CD4-positive, alpha-beta T cell treated with Interleukin-4 for 4 hours (primary cell): ENCODE measurements at regions not wholly inside any gene's neighbourhood (a gene's known extent, or its start where the extent isn't known, plus 50 kb on each side); places are given as distances from the start of the nearest gene placed in this dataset.

Source experiments
- DNase-seq: peaks from one replicate; pipeline ENCODE4 v3.0.0-alpha.2; 2020

DNA sequence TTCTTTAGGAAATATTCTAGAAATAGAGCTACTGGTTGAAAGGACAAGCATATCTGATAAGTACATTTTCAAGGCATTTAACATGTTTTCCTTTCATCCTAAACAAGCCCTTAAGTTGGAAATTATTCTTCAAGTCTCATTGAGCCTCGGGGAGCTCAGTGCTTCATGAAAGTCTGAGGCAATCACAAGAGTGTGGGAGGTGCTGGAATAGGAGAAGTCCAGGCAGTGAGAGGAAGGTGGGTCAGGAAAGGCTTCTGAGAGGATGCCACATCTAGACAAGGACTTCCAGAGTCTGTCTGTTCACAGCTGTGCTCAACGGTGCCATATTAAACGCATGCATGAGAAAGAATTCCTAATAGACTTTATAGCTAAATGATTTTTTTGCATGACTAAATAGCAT lies 69.8 kb downstream of the CD83 start:
- no peak for DNase-seq

DNA sequence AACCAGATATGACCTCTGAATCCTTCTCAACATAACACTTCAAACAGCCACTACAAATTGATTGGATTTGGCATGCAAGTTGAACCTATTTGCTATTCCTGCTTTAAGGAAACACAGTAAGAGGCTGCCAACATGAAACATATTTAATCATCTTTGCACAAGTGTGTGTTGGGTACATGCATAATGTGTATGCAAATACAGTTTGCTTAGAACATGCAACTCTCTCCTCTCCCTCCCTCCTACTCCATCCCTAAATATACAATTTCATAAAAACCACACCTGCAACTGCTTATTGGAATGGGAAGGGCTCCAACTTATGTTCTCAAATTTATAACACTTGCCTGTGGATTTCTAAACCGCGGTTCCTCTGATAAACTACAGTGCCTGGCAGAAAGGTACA lies 71.5 kb downstream of the CD83 start:
- no peak for DNase-seq

- DNase-seq: no peak
These were observed 72.8 kb downstream of the CD83 start for GRCh38 chr6:14190191-14190928.

GRCh38 chr6:14190929-14191224 lies 73.3 kb downstream of the CD83 start:
- DNase-seq: no peak

DNA sequence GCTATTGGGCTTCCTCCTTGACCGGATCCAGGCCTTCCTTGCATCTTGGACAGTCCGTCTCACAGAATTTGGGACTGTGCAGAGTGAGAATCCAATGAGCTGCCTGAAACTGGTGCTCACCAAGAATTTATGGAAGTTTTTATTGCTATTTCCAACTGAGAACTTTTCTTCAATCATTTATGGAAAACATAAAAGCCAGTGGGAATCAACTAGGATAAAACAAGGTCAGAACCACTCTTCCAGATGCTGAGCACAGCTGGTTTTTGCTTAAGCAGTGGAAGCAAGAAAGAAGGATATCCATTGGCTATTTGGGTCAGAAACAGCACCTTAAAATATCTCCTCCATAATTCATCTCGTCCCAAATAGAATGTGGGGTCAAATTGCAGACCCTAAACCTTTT lies 74.2 kb downstream of the CD83 start:
- DNase-seq: no peak

GRCh38 chr6:14192216-14192788 lies 74.7 kb downstream of the CD83 start:
- no peak for DNase-seq

DNA sequence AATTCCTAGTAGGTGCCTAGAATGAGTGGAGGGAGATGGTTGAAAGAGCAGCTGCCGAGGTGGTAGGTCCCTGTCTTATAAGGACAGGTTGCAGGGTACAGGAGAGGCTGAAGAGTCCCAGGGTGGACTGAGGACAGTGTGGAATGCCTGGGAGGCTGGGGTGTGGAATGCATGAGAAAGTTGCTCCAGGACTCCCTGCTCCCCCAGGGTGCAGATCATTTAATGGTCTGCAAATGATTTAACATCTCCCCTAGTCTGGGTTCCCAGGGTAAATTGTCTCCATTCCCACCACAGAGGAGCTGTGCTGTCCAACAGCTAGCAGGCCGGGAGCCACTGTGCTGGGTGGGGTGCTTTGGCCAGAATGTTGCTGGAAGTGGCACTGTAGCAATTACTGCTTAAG lies 76.0 kb downstream of the CD83 start:
- DNase-seq: no peak

- no peak for DNase-seq
These were observed 76.9 kb downstream of the CD83 start for GRCh38 chr6:14194483-14194882.

GRCh38 chr6:14194976-14195375 lies 77.4 kb downstream of the CD83 start:
- no peak for DNase-seq

GRCh38 chr6:14196026-14196425 lies 78.5 kb downstream of the CD83 start:
- no peak for DNase-seq

DNA sequence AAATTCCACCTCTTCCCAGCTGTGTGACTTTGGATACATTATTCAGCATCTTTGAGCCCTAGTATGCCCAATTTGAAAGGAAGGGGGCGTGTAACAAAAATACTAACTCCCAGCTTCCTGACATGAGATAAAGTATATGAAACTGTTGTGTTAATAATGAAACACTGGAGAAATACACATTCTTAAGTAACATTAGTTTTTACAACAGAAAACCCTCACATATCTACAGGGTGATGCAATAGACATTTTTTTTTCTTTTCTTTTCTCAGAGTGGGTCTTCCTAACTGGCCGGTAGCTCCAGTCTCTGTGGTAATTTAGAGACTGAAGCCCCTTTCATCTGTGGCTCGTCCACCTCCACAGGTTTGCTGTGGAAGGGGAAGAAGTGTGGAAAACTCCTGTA lies 79.5 kb downstream of the CD83 start:
- no peak for DNase-seq

DNA sequence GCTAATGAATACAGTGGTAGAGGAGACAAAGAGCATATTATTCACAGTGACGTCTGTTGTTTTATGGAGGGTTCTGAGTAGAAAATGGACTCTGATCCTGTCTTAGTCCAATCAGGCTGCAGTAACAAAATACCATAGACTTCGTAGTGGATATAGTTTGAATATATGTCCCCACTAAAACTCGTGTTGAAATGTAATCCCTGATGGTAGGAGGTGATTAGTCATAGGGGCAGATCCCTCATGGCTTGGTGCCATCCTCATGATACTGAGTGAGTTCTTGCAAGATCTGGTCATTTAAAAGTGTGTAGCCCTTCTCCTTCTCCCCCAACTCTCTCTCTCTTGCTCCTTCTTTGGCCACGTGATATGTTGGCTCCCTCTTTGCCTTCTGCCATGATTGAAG lies 82.5 kb downstream of the CD83 start:
- no peak for DNase-seq

- DNase-seq: no peak
These were observed 85.4 kb downstream of the CD83 start for GRCh38 chr6:14202947-14203346.

DNA sequence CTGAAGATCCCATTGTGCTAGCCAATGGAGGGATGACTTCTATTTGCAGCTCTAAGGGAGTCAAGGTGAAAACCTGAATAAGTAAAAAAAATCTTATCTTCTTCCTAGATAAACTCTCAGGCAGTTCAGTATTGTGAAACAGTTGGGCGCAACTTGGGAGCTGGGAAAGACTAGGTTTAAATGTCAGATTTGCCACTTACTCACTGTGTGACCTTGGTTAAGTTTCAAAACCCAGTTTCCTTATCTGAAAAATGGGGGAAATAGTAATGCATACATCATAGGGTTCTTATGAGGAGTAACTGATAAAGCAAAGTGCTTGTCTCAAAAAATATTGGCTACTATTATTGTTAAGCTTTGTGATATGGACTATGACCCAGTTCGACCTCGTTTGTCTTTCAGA lies 88.8 kb downstream of the CD83 start:
- DNase-seq: no peak

DNA sequence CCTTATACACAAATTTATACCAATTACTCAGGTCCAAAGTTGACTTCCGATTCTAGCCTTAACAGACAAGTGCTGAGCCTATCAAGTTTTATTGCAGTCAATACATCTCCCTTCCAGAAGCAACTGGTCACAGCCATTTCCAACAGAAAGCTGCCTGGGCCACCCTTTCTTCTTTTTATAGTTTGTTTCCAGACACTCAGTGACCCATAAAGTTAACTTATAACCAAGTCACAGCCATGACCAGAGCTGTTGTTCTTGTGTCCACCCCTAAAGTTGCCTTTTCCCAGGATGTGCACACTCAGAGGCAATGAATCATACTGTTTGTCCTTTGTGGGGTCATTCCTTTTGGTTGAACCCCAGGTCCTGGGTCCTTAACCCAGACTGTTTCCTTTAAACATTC lies 89.9 kb downstream of the CD83 start:
- DNase-seq: no peak

DNA sequence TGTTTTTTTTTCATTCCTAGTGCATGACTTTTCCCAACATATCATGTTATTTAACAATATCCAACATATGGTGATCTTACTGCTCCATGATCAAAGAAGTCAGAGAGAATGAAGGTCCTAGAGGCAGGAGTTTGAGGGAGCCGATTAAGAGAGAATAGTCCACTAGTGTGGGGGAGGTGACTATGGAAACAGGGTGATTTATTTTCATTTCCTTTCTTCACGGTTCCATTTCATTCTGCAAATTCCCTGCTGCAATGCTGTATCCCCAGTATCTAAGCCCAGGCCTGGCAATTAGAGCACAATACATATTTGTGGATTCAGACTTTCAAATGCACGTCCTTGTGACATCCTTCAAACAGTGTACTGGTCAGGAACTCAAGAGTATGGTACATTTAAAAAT lies 91.4 kb downstream of the CD83 start:
- DNase-seq: no peak

DNA sequence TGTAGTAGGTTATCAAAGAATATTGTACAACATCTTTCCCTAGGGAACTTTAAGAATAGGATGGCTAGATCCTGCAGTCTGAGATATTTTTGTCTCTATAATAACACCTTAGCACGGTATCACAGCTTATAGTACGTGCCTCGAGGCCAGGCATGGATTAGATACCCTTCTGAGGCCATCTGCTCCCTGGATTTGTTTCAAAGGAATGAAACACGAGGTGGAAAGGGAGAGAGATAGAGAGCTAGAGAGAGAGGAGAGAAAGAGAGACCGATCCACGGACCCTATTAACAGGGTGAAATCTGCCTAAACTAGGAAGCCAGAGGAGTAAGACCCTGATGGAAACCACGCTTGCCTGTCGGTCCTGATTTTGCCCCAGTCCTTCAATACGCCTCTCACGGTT lies 92.5 kb downstream of the CD83 start:
- no peak for DNase-seq

GRCh38 chr6:14210663-14211561 lies 93.3 kb downstream of the CD83 start:
- DNase-seq: peak; percentile 89

GRCh38 chr6:14211562-14211942 lies 94.0 kb downstream of the CD83 start:
- no peak for DNase-seq

- DNase-seq: no peak
These were observed 94.4 kb downstream of the CD83 start for GRCh38 chr6:14212020-14212419.

DNA sequence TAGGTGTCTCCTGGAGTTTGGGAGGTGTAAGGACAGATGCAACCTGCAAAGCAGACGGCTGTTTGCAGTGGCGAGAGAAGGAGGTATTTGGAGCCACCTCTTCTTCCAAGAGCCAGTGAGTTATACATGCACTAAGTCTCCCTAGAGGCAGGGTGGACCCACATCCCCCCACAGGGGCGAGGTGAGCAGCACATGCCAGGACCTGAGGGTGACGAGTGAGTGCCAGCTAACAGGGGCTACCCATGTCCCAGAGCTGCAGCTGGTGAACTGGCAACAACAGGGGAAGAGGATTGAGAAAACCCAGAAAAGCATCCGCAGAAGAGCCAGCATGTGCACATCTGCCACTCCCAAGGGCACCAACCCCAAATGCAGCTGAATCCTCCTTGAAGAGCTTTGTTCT lies 95.1 kb downstream of the CD83 start:
- DNase-seq: no peak

- no peak for DNase-seq
These were observed 99.5 kb downstream of the CD83 start for GRCh38 chr6:14216946-14217684.

DNA sequence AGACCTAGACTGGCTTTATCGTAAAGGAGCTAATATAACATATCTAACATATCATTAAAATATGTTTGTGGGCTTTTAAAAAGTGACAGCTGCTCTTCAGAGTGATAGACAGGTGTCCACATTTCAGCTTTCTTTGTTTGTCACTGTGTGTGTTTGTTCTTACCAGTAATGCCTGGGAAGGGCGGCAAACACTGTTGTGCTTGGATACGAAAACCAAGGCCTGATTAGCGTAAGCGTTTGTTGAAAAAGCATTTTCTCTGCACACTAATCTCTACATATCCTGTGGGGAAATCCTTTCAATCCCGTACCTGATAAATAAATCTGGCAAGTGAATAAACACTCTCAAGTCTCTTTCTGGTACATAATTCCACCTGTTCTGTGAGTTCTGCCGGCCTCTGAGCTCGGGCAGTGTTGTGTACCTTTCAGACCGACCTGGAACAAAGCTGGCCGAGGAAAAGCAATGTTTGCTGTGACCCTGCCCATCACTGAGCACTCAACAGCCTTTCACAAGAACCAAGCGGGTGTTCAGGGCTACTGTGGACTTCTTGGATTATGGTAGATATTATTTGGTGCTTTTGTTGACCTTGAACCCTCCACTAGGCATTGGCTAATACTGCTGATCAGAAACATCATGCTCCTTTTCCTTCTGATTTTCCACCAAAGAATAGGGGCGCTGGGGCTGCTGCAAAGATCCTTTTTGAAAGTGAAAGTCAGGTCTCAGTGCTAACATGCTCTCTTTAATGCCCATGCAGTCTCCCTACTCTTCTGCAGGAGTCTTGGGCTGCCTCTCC lies 100.4 kb downstream of the CD83 start:
- no peak for DNase-seq
